HG02610 (cell line): ENCODE measurements at regions not wholly inside any gene's neighbourhood (a gene's known extent, or its start where the extent isn't known, plus 50 kb on each side); places are given as distances from the start of the nearest gene placed in this dataset.
"Not testable (repeated sequence)": the region's sequence is repeated elsewhere in the genome, so short reads cannot be mapped to it uniquely, and the experiment has no call there.

Experiments
- ATAC-seq: cut with Tn5 transposase; IDR thresholded peaks from one replicate; pipeline ENCODE4 v1.9.1; 2021; ENCODE audit warnings: mild to moderate bottlenecking, moderate library complexity; ENCODE audit not compliant: unreplicated experiment

GRCh38 chr5:60519372-60519771, 180.6 kb downstream of the DEPDC1B start:
- no peak for ATAC-seq

GRCh38 chr5:60517850-60518249, 182.1 kb downstream of the DEPDC1B start:
- no peak for ATAC-seq

- no peak for ATAC-seq
These were observed 182.8 kb downstream of the DEPDC1B start for GRCh38 chr5:60517094-60517694.

- ATAC-seq: no peak
These were observed 183.3 kb downstream of the DEPDC1B start for GRCh38 chr5:60516688-60517087.

DNA sequence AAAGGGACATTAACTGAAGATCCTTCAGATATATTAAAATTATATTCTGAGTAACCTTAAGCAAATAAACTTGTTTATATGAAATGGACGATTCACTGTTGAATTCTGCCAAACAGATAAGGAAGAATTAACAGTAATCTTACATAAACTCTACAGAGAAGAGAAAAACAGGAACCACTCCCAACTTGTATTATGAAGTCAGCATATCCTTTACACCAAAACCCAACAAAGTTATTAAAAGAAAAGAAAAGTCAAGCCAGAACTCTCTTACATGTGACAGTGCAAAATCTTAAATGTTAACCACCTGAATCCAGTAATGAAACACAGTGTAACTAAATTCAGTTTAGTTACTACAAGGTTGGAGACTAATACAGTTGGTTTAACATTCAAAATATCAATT, 185.8 kb downstream of the DEPDC1B start:
- no peak for ATAC-seq

DNA sequence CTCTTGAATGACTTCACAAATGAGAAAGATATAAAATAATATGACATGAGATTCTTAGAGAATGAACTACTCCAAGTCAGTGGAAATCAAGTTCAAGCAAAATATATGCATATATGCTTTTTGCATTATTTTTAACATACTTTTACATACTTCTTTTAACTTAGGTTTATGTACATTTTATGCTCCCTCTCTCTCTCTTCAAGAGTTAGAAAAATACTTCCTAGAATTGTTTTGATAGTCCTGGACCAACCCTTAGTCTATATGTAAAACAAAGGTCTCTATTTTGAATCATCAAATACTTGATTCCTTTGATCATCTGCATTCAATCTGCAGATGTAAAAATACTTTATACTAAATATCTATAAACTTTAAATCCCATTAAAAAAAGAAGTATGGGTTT, 187.8 kb downstream of the DEPDC1B start:
- no peak for ATAC-seq

DNA sequence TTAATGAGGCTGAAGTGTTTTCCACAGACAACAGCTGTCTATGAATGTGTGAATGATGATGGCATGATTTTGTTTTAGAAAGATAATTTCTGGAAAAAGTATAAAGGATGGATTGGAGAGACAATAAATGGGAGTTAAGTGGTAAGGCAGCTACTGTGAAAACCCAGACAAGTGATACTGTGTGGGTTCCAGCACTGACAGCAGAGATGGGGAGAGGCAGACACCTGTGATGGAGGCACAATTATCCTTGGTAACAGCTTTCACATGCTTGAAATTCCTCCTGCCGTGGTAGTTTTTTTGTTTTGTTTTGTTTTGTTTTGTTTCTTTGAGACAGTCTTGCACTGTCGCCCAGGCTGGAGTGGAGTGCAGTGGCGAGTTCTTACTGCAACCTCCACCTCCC, 189.3 kb downstream of the DEPDC1B start:
- ATAC-seq: no peak

GRCh38 chr5:60510049-60510448, 189.9 kb downstream of the DEPDC1B start:
- ATAC-seq: no peak

- ATAC-seq: no peak
These were observed 190.4 kb downstream of the DEPDC1B start for GRCh38 chr5:60509519-60509918.

DNA sequence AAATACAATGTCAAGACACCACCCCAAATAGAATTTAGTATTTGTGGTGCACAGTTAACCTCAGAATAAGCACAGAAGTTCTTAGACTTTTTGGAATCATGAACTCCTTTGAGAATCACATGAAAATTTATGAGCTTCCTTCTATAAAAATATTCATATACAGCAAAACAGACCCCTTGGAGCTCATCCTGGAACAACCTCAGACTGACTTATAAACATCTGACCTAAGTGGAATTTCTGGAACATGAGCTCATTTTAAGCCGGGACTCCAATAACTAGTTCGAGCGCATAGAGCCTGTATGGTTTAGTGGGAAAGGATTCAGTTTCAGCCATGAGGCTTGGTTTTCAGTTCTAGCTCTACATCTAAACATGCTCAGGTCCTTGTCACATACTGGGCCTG, 192.3 kb downstream of the DEPDC1B start:
- no peak for ATAC-seq

DNA sequence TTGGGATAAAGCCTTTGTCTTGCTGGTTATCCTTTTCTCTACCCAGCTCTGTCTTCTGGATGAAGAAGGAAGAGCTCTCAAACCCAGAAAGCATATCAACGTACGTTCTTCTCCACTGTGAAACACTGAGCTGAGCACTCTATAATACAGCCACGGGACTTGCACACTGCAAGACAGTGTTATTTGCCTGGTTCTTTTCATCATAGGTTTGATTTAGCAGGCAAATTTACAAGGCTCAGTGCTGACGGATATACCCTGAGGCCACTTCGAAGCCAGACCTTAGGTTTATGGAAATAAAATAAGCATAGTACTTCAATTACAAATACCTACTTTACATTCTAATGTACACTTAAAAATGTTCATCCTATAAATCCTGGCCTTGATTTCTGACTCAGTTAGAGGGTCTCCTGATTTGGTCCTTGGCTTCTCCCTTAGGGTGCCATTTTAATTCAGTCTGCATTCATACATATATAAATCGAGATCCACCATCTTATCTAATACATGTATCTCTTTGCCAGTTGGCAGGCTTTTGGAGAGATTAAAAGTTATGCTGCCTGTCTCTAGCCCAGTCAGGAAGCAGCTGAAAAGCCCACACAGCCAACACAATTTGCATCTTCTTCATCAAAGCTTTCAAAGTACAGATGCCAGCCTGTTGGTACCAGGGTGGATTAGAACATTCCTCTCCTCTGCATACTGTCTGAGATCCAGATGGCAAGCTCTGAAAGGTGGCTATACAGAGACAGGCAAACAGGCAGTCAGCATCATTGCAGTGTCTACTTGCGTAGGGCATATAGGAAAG, 194.4 kb downstream of the DEPDC1B start:
- ATAC-seq: no peak

GRCh38 chr5:60504342-60504741, 195.6 kb downstream of the DEPDC1B start:
- ATAC-seq: peak; percentile 71

DNA sequence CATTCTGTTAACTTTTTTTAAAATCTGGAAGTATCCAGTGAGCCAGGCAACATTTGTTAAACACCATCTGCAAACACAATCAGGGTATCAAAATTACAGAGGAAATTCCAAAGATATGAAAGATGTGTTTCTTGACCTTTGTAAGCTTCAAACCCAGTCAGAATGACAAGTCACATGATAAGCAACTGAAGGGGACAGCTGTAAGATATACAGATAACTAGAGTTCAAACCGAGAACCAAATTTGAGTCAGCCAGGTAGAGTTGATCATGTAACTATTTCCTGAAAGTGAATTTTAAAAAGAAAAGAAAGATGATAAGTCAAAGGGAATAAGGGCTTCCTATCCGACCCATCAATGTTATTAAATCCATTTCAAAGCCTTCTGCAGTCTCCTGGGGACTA, 196.2 kb downstream of the DEPDC1B start:
- peak; percentile 90 for ATAC-seq

DNA sequence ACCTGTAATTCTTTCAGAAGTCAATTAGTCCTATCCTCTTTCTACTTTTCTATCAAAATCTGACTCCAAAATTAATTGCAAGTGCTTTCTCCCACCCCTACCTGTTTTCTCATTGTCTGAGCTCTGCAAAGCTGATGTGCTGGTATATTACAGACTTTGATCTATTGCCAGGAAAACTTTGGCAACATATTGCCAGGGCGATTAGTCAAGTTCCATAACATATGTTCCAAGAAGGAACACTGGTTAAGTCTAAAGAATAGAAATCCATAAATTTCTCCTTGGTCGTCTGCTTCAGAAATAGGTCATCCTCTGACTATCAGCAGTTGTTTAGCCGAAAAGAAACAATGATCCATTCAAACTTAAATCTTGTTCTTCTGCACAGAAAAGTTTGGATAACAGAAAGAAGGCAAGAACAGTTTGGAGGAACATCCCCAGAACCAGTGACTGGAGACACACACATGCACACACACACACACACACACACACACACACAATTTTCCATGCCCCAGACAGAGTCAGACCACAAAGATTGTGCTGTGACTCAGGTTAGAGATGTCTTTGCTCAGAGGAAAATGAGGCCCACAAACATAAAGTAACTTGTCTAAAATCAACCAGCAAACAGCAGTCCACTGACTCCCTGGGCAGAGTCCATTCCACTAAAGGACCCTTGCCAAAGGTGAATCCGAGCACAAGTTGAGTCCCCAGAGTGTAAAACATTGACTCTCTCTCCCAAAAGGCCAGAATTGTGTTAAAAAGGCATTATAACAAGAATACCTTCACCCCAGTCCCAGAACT, 202.1 kb downstream of the DEPDC1B start:
- no peak for ATAC-seq

DNA sequence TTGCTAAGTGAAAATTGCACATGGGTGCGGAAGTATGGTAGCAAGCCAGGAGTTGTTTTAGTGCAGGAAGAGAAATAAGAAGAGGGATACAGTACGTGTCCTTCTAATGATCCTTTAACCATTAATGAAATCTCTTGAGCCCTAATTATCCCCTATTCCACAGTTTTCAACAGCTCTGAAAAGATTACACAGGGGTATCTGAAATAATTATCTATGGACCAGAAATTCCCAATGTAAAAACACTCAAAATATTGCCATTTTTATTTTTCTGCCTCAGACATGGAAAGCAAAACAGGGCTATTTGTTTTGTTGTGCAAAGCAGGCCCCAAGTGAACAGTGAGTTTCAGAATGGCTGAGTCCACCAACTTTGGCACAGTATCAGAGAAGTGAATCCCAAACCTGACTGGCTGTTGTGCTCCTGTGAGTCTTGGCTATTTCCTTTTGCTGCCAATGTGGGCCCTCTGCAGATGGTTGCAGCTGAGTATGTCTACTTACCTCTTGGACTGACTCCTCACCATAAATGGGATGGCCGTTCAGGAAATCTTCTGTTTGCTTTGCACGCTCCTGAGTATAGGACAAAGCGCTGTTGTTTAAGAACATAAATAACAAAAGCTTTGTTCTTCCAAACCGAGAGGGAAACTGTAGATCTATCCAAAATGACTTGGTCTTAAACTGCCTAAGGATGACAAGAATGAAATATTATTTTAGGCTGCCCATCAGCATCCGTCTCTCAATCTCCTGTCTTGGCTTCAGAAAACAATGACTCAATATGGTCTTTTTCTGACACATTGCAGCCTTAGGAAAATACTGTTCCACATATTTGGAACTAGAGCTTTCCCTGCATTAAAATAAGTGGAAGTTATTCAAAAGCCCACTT, 204.1 kb downstream of the DEPDC1B start:
- no peak for ATAC-seq

- peak; percentile 94 for ATAC-seq
These were observed 205.3 kb downstream of the DEPDC1B start for GRCh38 chr5:60494635-60495034.

DNA sequence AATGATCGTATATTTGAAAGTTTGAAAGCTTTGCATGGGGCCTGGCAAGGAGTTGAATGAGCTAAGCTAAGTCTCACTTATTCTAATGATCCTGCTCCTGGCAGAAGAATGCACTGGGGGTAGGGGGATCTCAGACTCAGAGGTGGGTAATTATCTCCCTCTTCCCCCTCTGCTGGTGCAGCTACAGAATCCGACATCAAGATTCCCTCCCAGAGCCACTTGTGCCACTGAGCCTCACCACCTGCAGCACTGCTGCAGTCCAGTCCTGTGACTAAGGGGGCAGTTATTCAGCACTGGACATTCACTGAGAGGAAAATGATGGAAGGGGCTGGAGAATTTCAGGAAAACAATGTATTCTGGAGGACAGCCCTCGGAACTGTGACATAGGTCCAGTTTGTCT, 205.8 kb downstream of the DEPDC1B start:
- no peak for ATAC-seq

DNA sequence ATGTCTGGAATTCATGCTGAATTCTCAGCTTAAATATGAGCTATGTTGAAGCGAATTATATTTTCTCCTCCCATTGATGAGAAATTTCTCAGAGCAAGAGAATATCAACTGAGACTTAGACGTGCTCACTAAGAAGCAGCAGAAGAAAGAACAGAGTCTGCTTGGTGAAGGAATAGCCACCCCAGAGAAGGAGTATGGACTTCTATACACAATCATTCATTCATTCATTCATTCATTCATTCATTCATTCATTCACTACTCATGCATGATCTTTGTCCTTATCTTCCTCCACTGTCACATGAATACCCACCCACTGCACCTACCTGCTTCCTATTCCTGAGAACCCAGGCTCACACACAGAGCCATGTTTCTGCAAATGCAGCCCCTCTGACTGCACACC, 206.6 kb downstream of the DEPDC1B start:
- no peak for ATAC-seq

- no peak for ATAC-seq
These were observed 207.0 kb downstream of the DEPDC1B start for GRCh38 chr5:60492958-60493357.

DNA sequence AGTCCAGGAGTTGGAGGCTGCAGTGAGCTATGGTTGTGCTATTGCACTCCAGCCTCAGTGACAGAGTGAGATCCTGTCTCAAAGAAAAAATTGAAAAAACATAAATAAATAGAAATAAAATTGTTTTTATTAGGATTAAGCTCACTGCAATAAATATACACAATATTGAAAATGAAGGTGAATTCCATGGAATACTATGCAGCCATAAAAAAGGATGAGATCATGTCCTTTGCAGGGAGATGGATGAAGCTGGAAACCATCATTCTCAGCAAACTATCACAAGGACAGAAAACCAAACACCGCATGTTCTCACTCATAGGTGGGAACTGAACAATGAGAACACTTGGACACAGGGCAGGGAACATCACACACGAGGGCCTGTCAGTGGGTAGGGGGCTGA, 207.6 kb downstream of the DEPDC1B start:
- not testable (repeated sequence) for ATAC-seq

GRCh38 chr5:60490597-60491166, 209.3 kb downstream of the DEPDC1B start:
- no peak for ATAC-seq
